HCT116 (cell line): ENCODE measurements at regions not wholly inside any gene's neighbourhood (a gene's known extent, or its start where the extent isn't known, plus 50 kb on each side); places are given as distances from the start of the nearest gene placed in this dataset.

Experiments used
- ATAC-seq: fragments of 200-7000 bp; cut with Tn5 transposase; 2 replicates; pipeline ENCODE4 v1.9.1; 2020; ENCODE audit warnings: mild to moderate bottlenecking, moderate library complexity
- BruUV-seq: library from RNA; stranded (reverse); fragments of 400-500 nt; replicated peaks from 2 replicates; lab custom pipeline; 2021; lab: Mats Ljungman, UMichigan
- CTCF ChIA-PET: fragments of 300-600 bp; sonication (Branson Sonifier 250); formaldehyde crosslinking; loops from one replicate; lab custom pipeline; 2021; ENCODE audit warnings: antibody characterized with exemption; lab: Charles Lee
- POLR2A ChIA-PET: fragments of 300-600, 350-600 bp; sonication (Branson Sonifier 250); formaldehyde crosslinking; loops from one replicate; lab custom pipeline; 2021; ENCODE audit warnings: antibody characterized with exemption; lab: Charles Lee
- RAD21 ChIA-PET, 2 experiments: fragments of 300-600 bp; sonication (Branson Sonifier 250); formaldehyde crosslinking; loops; one replicate each; lab custom pipeline; 2023; ENCODE audit warnings: low total read pairs in 2 of 2; ENCODE audit not compliant: uncharacterized antibody in 2 of 2, unreplicated experiment in 2 of 2, low non-redundant PET in 1 of 2; lab: Charles Lee
- DNase-seq: peaks from one replicate; pipeline ENCODE4 v3.0.0-alpha.2; 2010; ENCODE audit warnings: low read depth, low spot score
- H2AFZ ChIP-seq: fragments of 200-600 bp; shearing (Covaris generic), sonication (generic); 2 replicates; pipeline ENCODE4 v1.6.1; 2017; ENCODE audit warnings: low read depth, mixed run types, mixed read lengths, antibody characterized with exemption, low read length; ENCODE audit not compliant: poor library complexity, severe bottlenecking
- H3K27ac ChIP-seq: 2 replicates; pipeline ENCODE4 v1.5.1; 2012; ENCODE audit warnings: low read depth, low read length
- H3K27me3 ChIP-seq: fragments of 200-600 bp; sonication (generic); 2 replicates; pipeline ENCODE4 v1.6.1; 2016; ENCODE audit warnings: mixed run types, low read length, mixed read lengths; ENCODE audit not compliant: insufficient read depth
- H3K36me3 ChIP-seq, 2 experiments: fragments of 200-500 bp in 1 of 2; fragments of 200-600 bp in 1 of 2; sonication (Bioruptor generic) in 1 of 2; sonication (generic) in 1 of 2; 2 replicates each; pipeline versions ENCODE4 v1.5.1 to v1.6.1; 2014 to 2016; ENCODE audit warnings: low read length in 2 of 2, inconsistent platforms in 1 of 2, mixed read lengths in 1 of 2, mixed run types in 1 of 2; ENCODE audit not compliant: insufficient read depth in 2 of 2, control insufficient read depth in 1 of 2
- H3K4me1 ChIP-seq, 2 experiments: fragments of 200-600 bp in 1 of 2; sonication (generic) in 1 of 2; 2 replicates each; pipeline versions ENCODE4 v1.5.1 to v1.6.1; 2012 to 2017; ENCODE audit warnings: low read length in 2 of 2, inconsistent platforms in 1 of 2, mild to moderate bottlenecking in 1 of 2, mixed read lengths in 1 of 2, mixed run types in 1 of 2, moderate library complexity in 1 of 2; ENCODE audit not compliant: insufficient read depth in 2 of 2, control insufficient read depth in 1 of 2
- H3K4me2 ChIP-seq: fragments of 200-600 bp; sonication (generic); 2 replicates; pipeline ENCODE4 v1.6.1; 2017; ENCODE audit warnings: mixed run types, low read length, mixed read lengths
- H3K4me3 ChIP-seq, 2 experiments: fragments of 200-600 bp in 1 of 2; sonication (generic) in 1 of 2; replicated peaks in 1 of 2; 2 replicates each; pipeline ENCODE4 v1.5.1; 2011 to 2016; ENCODE audit warnings: low read length in 2 of 2, control low read depth in 1 of 2, low read depth in 1 of 2, mild to moderate bottlenecking in 1 of 2, mixed read lengths in 1 of 2, mixed run types in 1 of 2
- H3K79me2 ChIP-seq: fragments of 200-600 bp; sonication (generic); 2 replicates; pipeline ENCODE4 v1.6.1; 2017; ENCODE audit warnings: mild to moderate bottlenecking, mixed run types, low read length, moderate library complexity, mixed read lengths; ENCODE audit not compliant: insufficient read depth
- H3K9ac ChIP-seq: fragments of 200-600 bp; sonication (generic); 2 replicates; pipeline ENCODE4 v1.6.1; 2016; ENCODE audit warnings: low read length, mixed read lengths
- H3K9me2 ChIP-seq: fragments of 200-600 bp; sonication (generic), shearing (Covaris generic); 2 replicates; pipeline ENCODE4 v1.6.1; 2017; ENCODE audit warnings: mixed run types, mild to moderate bottlenecking, moderate library complexity; ENCODE audit not compliant: insufficient read depth
- H3K9me3 ChIP-seq, 2 experiments: fragments of 200-500 bp in 1 of 2; fragments of 200-600 bp in 1 of 2; sonication (Bioruptor generic) in 1 of 2; sonication (generic) in 1 of 2; 2 replicates each; pipeline ENCODE4 v1.6.1; 2014 to 2017; ENCODE audit warnings: low read length in 2 of 2, mixed read lengths in 2 of 2, inconsistent platforms in 1 of 2, low read depth in 1 of 2, mild to moderate bottlenecking in 1 of 2, mixed run types in 1 of 2, moderate library complexity in 1 of 2; ENCODE audit not compliant: control insufficient read depth in 1 of 2, insufficient read depth in 1 of 2
- H4K20me1 ChIP-seq: fragments of 200-600 bp; sonication (generic), shearing (Covaris generic); 2 replicates; pipeline ENCODE4 v1.6.1; 2017; ENCODE audit warnings: mixed run types, mild to moderate bottlenecking, moderate library complexity; ENCODE audit not compliant: insufficient read depth
- CBX3 ChIP-seq: IDR thresholded peaks from 2 replicates; pipeline ENCODE4 v1.6.1; 2012; ENCODE audit warnings: low read depth
- CEBPB ChIP-seq: IDR thresholded peaks from 2 replicates; pipeline ENCODE4 v1.6.1; 2012; ENCODE audit warnings: low read depth
- EGR1 ChIP-seq: IDR thresholded peaks from 2 replicates; pipeline ENCODE4 v1.6.1; 2012; ENCODE audit warnings: low read depth
- FOSL1 ChIP-seq: IDR thresholded peaks from 2 replicates; pipeline ENCODE4 v1.6.1; 2012; ENCODE audit warnings: low read depth
- POLR2AphosphoS5 ChIP-seq: IDR thresholded peaks from 2 replicates; pipeline ENCODE4 v1.6.1; 2011; ENCODE audit warnings: mild to moderate bottlenecking, low read depth, low read length, moderate library complexity
- RAD21 ChIP-seq: IDR thresholded peaks from 2 replicates; pipeline ENCODE4 v1.6.1; 2012; ENCODE audit warnings: low read depth, mild to moderate bottlenecking
- REST ChIP-seq: IDR thresholded peaks from 2 replicates; pipeline ENCODE4 v1.6.1; 2012; ENCODE audit warnings: low read depth
- SIN3A ChIP-seq: IDR thresholded peaks from 2 replicates; pipeline ENCODE4 v1.6.1; 2012; ENCODE audit warnings: low read depth
- SP1 ChIP-seq: IDR thresholded peaks from 2 replicates; pipeline ENCODE4 v1.6.1; 2012; ENCODE audit warnings: low read depth
- SRF ChIP-seq: IDR thresholded peaks from 2 replicates; pipeline ENCODE4 v1.6.1; 2012; ENCODE audit warnings: low read depth
- YY1 ChIP-seq: IDR thresholded peaks from 2 replicates; pipeline ENCODE4 v1.6.1; 2011; ENCODE audit warnings: low read length, low read depth, moderate library complexity, mild to moderate bottlenecking; ENCODE audit not compliant: insufficient replicate concordance; ENCODE audit errors: extremely low read depth
- ZBTB33 ChIP-seq: IDR thresholded peaks from 2 replicates; pipeline ENCODE4 v1.6.1; 2011; ENCODE audit warnings: mild to moderate bottlenecking, low read length, moderate library complexity; ENCODE audit not compliant: insufficient replicate concordance; ENCODE audit errors: extremely low read depth
- ZNF274 ChIP-seq: fragments of 200-500 bp; sonication (Bioruptor generic); IDR thresholded peaks from 2 replicates; pipeline ENCODE4 v1.6.1; 2014; ENCODE audit warnings: mild to moderate bottlenecking, low read depth, low read length, inconsistent platforms
- intact Hi-C: fragments of 100-400 bp; cut with micrococcal nuclease; formaldehyde crosslinking; loops from 2 replicates; pipeline ENCODE4 v1.10.0; 2022
- TF ChIP-seq, protein P1 (sequence below): IDR thresholded peaks from 2 replicates; pipeline ENCODE4 v1.6.1; 2012
- TF ChIP-seq, protein P2 (sequence below): IDR thresholded peaks from 2 replicates; pipeline ENCODE4 v1.6.1; 2012

DNA sequence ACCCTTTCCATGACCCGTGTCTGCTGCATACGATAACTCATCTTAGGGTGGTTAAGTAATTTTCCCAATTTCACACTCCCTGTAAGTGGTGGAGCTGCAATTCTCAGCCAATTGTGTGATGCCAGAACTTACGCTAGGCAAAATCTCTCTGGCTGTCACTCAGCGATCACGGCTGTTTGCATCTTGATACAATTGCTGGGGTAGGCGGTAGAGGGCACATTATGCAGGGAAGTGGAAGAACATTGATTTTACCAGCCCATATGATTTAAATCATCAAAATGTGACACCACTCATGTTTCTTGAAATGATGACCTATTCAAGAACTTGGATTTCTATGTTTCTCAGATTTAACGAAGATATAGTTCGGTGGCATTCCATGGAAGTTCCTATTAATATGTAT is 108.7 kb upstream of the ADARB2 start (continued):
- TF ChIP-seq REST: no peak
- TF ChIP-seq, protein P1, sequence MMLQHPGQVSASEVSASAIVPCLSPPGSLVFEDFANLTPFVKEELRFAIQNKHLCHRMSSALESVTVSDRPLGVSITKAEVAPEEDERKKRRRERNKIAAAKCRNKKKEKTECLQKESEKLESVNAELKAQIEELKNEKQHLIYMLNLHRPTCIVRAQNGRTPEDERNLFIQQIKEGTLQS: no peak
- TF ChIP-seq EGR1: no peak
- no peak for TF ChIP-seq SP1
- TF ChIP-seq RAD21: no peak
- no peak for TF ChIP-seq SIN3A
- no peak for TF ChIP-seq FOSL1
- TF ChIP-seq SRF: no peak

- Histone ChIP-seq H4K20me1 (no peaks in the 10 kb centered on the region), H3K9ac (no peak overlapping the region), H2AFZ (no peak overlapping the region), H3K79me2 (no peaks in the 10 kb centered on the region), H3K36me3 (no peaks in the 10 kb centered on the region), H3K4me1 (no peaks in the 10 kb centered on the region), H3K4me3 (no peak overlapping the region), H3K27me3 (no peaks in the 10 kb centered on the region), H3K9me3 (peaks cover 3 to 32% of the 10 kb centered on the region in 2 experiments; a peak in 2 of 4 replicates), H3K27ac (no peak overlapping the region), H3K9me2 (no peaks in the 10 kb centered on the region), H3K4me2 (no peak overlapping the region)
- ChIA-PET RAD21 (no interaction called here), POLR2A (no interaction called here), CTCF (no interaction called here)
- DNase-seq (no peak), ATAC-seq (no peak)
- intact Hi-C loops: no loop called here
- BruUV-seq: no TSS peak
- TF ChIP-seq CBX3 (no peak), RAD21 (no peak), POLR2AphosphoS5 (no peak), YY1 (no peak), SIN3A (no peak), CEBPB (no peak), REST (no peak), SRF (no peak), SP1 (no peak), ZBTB33 (no peak), EGR1 (no peak), ZNF274 (no peak)
- TF ChIP-seq, protein P2, sequence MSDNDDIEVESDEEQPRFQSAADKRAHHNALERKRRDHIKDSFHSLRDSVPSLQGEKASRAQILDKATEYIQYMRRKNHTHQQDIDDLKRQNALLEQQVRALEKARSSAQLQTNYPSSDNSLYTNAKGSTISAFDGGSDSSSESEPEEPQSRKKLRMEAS: no peak
- TF ChIP-seq, protein P1: no peak
Observed at GRCh38 chr10:1841759-1842158, 104.4 kb upstream of the ADARB2 start.
